DMS153 treated with DMSO at 0.1 percent for 48 hours (cell line): ENCODE measurements at regions not wholly inside any gene's neighbourhood (a gene's known extent, or its start where the extent isn't known, plus 50 kb on each side); places are given as distances from the start of the nearest gene placed in this dataset.

ENCODE experiments used
- DNase-seq: peaks from one replicate; lab custom pipeline; 2025; ENCODE audit not compliant: unreplicated experiment; lab: John Stamatoyannopoulos, UW

GRCh38 chr19:31500197-31500830 is 151.1 kb upstream of the TSHZ3 start:
- no peak for DNase-seq

DNA sequence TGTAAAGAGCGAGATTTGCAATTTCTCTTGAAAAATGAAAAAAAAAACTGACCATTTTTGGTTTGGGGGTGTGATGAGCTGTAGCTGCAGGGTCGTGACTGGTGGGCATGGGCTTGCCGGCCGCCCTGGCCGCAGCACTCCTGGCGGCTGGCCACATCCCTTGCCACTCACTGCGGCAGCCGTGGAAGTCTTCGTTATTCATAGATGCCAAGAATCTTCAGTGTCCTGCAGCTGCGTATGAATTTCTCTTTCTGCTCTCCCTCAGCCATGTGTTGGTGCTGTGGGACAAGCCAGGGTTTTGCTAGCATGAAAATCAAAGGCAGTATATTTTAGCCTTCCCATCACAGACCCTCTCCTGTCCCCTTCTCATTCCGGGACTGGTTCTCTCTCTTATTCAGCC is 151.7 kb upstream of the TSHZ3 start:
- DNase-seq, result no peak

GRCh38 chr19:31501427-31502195 is 152.4 kb upstream of the TSHZ3 start:
- no peak for DNase-seq

- no peak for DNase-seq
These were observed 153.4 kb upstream of the TSHZ3 start for GRCh38 chr19:31502536-31503170.

DNA sequence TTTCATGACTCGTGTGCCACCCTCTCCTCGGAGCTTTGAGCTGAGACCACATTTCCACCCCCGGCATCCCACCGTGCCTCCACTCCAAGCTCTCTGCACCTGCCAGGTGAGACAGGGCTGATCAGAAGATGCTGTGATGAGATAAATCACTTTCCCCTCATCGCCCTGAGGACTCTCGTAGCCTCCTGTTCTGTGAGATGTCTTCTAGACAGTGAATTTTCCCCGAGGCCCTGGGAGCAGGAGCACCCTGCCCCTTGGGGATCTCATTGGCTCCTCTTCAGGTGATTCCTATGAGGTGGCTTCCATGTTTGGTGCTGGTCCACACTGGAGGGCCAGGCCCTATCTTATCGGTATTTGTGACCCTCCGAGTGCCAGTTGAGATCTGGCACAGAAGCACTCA is 154.0 kb upstream of the TSHZ3 start:
- DNase-seq, result no peak

DNA sequence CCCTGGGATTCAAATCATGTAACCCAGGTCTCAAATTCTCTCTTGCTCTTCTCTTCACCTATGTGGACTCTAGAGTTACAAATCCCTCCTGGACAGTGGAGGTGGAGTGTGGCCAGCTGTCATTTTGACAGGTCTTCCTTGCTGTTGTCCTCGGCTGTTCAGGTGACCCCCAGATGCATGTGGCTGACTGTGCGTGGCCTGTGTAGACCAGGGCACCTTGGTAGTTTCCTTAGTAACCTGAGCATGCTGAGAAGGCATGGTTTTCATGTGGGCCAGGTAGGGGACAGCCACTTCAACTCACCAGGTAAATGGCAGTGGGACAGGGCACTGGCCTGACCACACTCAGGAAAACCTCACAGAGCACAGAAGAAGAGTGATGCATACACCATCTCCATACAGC is 155.0 kb upstream of the TSHZ3 start:
- DNase-seq, result no peak

- no peak for DNase-seq
These were observed 156.3 kb upstream of the TSHZ3 start for GRCh38 chr19:31505596-31505910.

GRCh38 chr19:31506102-31506501 is 156.9 kb upstream of the TSHZ3 start:
- DNase-seq, result no peak

- no peak for DNase-seq
These were observed 161.4 kb upstream of the TSHZ3 start for GRCh38 chr19:31510635-31511034.

GRCh38 chr19:31511098-31511497 is 161.9 kb upstream of the TSHZ3 start:
- no peak for DNase-seq

- DNase-seq, result no peak
These were observed 162.5 kb upstream of the TSHZ3 start for GRCh38 chr19:31511696-31512095.

DNA sequence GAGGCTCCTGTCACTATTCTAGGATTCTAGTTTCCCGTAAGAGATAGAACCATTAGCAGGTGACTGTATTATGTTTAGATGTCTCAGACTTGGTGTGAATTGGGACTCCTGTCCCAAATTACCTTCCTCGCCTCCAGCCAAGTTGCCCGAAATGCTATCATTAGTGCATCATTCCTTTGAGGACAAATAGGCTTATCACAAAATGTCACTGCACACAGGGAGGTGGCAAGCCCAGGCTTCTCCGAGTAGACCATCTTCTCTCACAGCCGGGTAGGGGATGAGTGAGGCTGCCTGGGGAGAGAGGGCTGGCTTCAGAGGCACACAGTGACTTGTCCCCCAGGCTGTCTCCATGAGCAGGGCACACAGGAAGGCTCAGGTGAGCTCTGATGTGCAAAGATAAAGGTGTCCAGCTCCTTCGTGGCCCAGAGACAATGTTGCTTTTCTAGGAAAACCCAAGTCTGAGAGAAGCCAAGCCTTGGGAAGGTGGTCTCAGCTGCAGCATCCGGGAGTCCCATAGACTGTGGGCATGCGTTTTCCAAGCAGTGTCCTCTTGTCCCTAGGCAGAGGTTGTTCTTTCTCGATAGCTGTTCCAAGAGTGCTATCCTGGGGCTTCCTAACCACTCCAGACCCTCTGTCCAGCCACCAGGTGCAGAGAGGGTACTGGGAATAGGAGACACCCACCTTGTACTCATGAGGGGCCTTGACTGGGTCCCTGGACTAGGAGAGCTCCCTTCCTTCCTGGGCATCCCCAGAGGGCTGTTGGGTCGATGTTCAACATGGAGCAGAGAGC is 163.1 kb upstream of the TSHZ3 start:
- DNase-seq, result no peak

- DNase-seq, result no peak
These were observed 164.6 kb upstream of the TSHZ3 start for GRCh38 chr19:31513841-31514240.

- no peak for DNase-seq
These were observed 166.7 kb upstream of the TSHZ3 start for GRCh38 chr19:31515931-31516330.

DNA sequence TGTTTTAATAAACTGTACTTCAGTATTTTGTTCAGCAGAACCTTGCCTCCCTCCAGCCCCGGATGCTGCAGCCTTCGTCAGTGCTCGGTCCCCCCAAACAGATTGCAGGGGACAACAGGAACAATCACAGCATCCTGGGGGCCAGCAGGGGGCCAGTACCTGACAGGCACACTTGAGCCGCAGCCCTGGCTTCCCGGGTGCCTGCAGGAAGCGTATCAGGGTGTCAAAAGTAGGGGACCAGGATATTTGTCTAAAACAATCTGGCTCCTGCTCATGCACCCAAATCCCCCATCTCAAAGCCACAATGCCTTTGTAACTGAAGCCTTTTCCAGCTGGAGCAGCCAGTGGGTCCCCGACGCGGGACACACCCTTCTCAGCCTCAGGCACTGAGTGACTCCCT is 167.5 kb upstream of the TSHZ3 start:
- DNase-seq, result no peak

GRCh38 chr19:31517224-31518180 is 168.3 kb upstream of the TSHZ3 start:
- no peak for DNase-seq

DNA sequence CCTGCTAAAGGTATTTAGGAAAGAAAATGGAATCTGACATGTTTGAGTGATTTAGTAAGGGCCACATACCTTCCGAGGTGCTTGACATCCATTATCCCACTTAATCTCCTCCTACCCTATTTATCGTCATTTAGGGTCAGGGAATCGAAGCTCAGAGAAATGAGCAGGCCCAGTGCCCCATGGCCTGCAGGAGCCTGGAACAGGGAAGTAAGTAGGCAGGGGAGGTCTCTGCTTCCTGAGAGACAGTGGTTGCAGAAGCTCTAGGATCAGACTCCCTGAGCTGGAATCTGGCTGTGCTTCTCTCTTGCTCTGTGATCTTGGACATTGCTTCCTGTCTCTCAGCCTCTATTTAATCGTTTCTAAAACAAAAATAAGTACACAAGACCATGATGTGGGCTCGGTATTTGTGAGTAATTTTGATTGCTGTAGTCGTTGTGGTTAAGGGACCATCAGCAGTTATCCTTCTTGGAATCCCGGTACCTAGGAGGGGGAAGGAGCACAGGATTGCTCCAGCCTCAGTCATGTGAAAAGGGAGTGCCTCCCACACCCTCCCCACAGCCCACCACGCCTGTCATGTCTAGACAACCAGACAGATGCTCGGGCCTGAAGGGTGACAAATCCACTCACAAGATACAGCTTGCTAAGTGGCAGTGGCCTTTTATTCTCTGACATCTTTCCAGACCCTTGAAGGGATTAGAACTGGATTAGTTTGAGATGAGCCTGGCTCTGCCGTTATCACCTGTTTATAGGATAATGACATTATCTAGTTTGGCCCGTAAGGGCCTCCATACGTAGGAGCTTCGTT is 169.2 kb upstream of the TSHZ3 start:
- no peak for DNase-seq

DNA sequence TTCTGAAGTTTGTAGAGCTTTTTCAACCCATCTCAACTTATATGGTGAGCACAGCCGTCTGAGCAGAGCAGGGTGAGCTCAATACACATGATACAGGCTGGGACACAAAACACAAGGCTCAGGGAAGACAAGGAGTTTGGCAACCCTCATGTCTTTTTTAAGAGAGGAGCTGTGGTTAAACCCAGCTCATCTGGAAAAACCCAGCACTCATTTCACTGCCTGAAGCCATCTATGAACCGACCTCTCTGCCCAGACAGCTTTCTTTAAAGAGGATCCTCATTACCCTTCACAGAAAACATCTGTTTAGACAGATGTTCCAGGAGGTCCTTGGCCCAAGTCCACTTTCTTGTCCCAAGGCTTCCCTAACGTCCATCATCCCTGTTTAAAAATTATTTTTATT is 170.0 kb upstream of the TSHZ3 start:
- DNase-seq, result no peak

DNA sequence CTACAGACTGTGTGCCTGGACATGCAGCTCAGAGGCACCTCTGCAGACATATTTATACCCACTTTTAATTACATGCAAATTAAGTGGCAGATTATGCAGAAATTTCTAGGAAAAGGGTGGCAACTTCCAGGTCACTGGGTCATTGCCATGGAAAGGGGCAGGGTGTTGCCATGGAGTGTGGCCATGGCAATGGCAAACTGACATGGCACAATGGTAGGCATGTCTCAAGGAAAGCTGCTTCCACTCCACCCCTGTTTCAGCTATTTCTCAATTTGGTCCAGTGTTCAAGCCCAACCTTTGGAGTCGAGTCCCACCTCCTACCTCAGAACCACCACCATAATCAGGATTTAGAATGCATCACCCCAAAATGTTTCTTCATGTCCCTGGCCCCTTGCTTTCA is 170.7 kb upstream of the TSHZ3 start:
- no peak for DNase-seq

- no peak for DNase-seq
These were observed 171.4 kb upstream of the TSHZ3 start for GRCh38 chr19:31520633-31521032.
